ENCODE measurements at regions not wholly inside any gene's neighbourhood (a gene's known extent, or its start where the extent isn't known, plus 50 kb on each side); places are given as distances from the start of the nearest gene placed in this dataset.

DNA sequence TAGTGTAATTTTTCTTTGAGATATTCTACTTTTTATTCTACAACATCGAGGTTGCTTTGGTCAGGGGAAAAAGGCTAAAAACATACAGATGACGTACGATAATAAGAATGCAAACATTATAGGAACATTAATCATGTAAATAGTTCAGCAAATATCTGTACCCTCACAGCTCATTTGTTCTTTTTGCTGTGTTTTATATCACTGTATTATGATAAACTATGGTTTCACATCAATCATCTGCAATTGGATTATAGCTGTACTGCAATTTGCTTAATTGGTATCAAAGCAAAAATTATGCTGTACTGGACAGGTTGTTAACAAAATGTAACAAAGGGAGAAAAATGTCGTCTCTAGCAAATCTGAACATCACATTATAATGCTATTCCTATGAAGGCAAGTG, 597.1 kb downstream of the EPHA7 start:
- no peak overlapping the region for H3K27ac Mint-ChIP-seq
- Histone ChIP-seq H3K79me2 (ENCODE audit: insufficient read depth, low read length) (no peaks in the 10 kb centered on the region), H3K27me3 (ENCODE audit: control insufficient read depth in 2 of 2, insufficient read depth in 2 of 2, low read length in 2 of 2) (no peaks in the 10 kb centered on the region), H3K4me2 (replicated peaks; ENCODE audit: extremely low read depth, low read length, poor library complexity, severe bottlenecking) (no peak overlapping the region), H3K9ac (ENCODE audit: insufficient read depth, low read length, poor library complexity, severe bottlenecking) (no peak overlapping the region), H3K4me3 (replicated peaks in 1 of 3; ENCODE audit: low read depth in 2 of 3, low read length in 3 of 3) (no peak overlapping the region), H3K9me3 (replicated peaks in 1 of 2; ENCODE audit: control insufficient read depth in 1 of 2, insufficient read depth in 1 of 2, low read length in 2 of 2) (no peaks in the 10 kb centered on the region), H3K27ac (ENCODE audit: low read depth in 1 of 2, low read length in 2 of 2) (no peak overlapping the region), H2AFZ (ENCODE audit: insufficient read depth, low read depth, low read length, poor library complexity, severe bottlenecking) (no peak overlapping the region), H3K36me3 (replicated peaks in 1 of 2; ENCODE audit: control insufficient read depth in 1 of 2, insufficient read depth in 2 of 2, low read length in 2 of 2) (no peaks in the 10 kb centered on the region), H3K4me1 (ENCODE audit: control insufficient read depth in 1 of 2, insufficient read depth in 2 of 2, low read length in 2 of 2) (no peaks in the 10 kb centered on the region), H4K20me1 (ENCODE audit: insufficient read depth, low read length) (no peaks in the 10 kb centered on the region)
- intact Hi-C loops (cut with micrococcal nuclease), result no loop called here
- no CpG with 5 or more reads among the region's 4 CpGs for WGBS (ENCODE audit: insufficient coverage)
- TF ChIP-seq, protein P1, sequence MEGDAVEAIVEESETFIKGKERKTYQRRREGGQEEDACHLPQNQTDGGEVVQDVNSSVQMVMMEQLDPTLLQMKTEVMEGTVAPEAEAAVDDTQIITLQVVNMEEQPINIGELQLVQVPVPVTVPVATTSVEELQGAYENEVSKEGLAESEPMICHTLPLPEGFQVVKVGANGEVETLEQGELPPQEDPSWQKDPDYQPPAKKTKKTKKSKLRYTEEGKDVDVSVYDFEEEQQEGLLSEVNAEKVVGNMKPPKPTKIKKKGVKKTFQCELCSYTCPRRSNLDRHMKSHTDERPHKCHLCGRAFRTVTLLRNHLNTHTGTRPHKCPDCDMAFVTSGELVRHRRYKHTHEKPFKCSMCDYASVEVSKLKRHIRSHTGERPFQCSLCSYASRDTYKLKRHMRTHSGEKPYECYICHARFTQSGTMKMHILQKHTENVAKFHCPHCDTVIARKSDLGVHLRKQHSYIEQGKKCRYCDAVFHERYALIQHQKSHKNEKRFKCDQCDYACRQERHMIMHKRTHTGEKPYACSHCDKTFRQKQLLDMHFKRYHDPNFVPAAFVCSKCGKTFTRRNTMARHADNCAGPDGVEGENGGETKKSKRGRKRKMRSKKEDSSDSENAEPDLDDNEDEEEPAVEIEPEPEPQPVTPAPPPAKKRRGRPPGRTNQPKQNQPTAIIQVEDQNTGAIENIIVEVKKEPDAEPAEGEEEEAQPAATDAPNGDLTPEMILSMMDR (IDR thresholded peaks at IDR 0.05), result no peak
- no peaks in the 10 kb centered on the region for H3K4me1 Mint-ChIP-seq
- peaks cover 0 to 6% (median 2%) of the 10 kb centered on the region in 7 donors for H3K9me3 Mint-ChIP-seq
- H3K4me3 Mint-ChIP-seq, result no peak overlapping the region
- H3K36me3 Mint-ChIP-seq, result no peaks in the 10 kb centered on the region
- no peaks in the 10 kb centered on the region for H3K27me3 Mint-ChIP-seq (ENCODE audit: low read depth in 3 of 3)
- DNase-seq, result no peak

DNA sequence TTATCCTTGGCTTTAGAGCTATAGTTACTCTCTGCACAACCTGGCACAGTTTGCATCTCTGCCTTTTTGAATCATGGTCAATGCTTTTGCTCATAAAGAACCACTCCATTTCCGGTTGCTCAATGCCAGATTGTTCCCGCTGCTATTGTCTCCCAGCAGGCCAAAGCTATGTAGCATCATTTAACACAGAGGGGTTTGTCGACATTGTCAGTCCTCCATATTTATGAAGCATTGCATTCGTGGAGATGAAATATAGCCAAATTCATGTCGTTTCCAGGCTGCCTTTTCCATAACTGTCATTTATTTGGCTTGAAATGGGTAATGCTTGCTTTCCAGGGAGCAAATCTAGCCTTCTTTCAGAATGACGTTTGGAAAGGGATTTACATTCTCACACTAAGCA, 598.8 kb downstream of the EPHA7 start:
- H3K9me3 Mint-ChIP-seq, result peaks cover 0 to 2% (median 0%) of the 10 kb centered on the region in 7 donors
- H3K9me3 ChIP-seq (replicated peaks in 1 of 2; ENCODE audit: control insufficient read depth in 1 of 2, insufficient read depth in 1 of 2, low read length in 2 of 2), result no peaks in the 10 kb centered on the region
- no peak overlapping the region for H3K9ac ChIP-seq (ENCODE audit: insufficient read depth, low read length, poor library complexity, severe bottlenecking)
- H3K4me3 Mint-ChIP-seq, result no peak overlapping the region
- H3K4me1 Mint-ChIP-seq, result no peaks in the 10 kb centered on the region
- H4K20me1 ChIP-seq (ENCODE audit: insufficient read depth, low read length), result no peaks in the 10 kb centered on the region
- intact Hi-C loops (cut with micrococcal nuclease), result no loop called here
- no peak overlapping the region for H3K4me2 ChIP-seq (replicated peaks; ENCODE audit: extremely low read depth, low read length, poor library complexity, severe bottlenecking)
- no peak overlapping the region for H3K4me3 ChIP-seq (replicated peaks in 1 of 3; ENCODE audit: low read depth in 2 of 3, low read length in 3 of 3)
- no peak overlapping the region for H3K27ac Mint-ChIP-seq
- WGBS (ENCODE audit: insufficient coverage), result 75% methylated on average over 3 of the region's 6 CpGs
- no peaks in the 10 kb centered on the region for H3K4me1 ChIP-seq (ENCODE audit: control insufficient read depth in 1 of 2, insufficient read depth in 2 of 2, low read length in 2 of 2)
- no peak overlapping the region for H2AFZ ChIP-seq (ENCODE audit: insufficient read depth, low read depth, low read length, poor library complexity, severe bottlenecking)
- no peaks in the 10 kb centered on the region for H3K79me2 ChIP-seq (ENCODE audit: insufficient read depth, low read length)
- H3K27ac ChIP-seq (ENCODE audit: low read depth in 1 of 2, low read length in 2 of 2), result no peak overlapping the region
- H3K36me3 ChIP-seq (replicated peaks in 1 of 2; ENCODE audit: control insufficient read depth in 1 of 2, insufficient read depth in 2 of 2, low read length in 2 of 2), result no peaks in the 10 kb centered on the region
- no peak for DNase-seq
- TF ChIP-seq, protein P1 (IDR thresholded peaks at IDR 0.05), result no peak
- H3K27me3 Mint-ChIP-seq (ENCODE audit: low read depth in 3 of 3), result no peaks in the 10 kb centered on the region
- no peaks in the 10 kb centered on the region for H3K36me3 Mint-ChIP-seq
- no peaks in the 10 kb centered on the region for H3K27me3 ChIP-seq (ENCODE audit: control insufficient read depth in 2 of 2, insufficient read depth in 2 of 2, low read length in 2 of 2)
